HG02970 (cell line): ENCODE measurements at regions not wholly inside any gene's neighbourhood (a gene's known extent, or its start where the extent isn't known, plus 50 kb on each side); places are given as distances from the start of the nearest gene placed in this dataset.

Experiments used
- ATAC-seq: cut with Tn5 transposase; IDR thresholded peaks from one replicate; pipeline ENCODE4 v1.9.1; 2021; ENCODE audit warnings: mild to moderate bottlenecking, moderate library complexity, moderate number of reproducible peaks; ENCODE audit not compliant: unreplicated experiment, low FRiP score

GRCh38 chr18:24560511-24560981 lies 100.1 kb downstream of the HRH4 start:
- ATAC-seq: no peak

- ATAC-seq: no peak
Observed at GRCh38 chr18:24561369-24561965, 101.0 kb downstream of the HRH4 start.

GRCh38 chr18:24567199-24567598 lies 106.8 kb downstream of the HRH4 start:
- no peak for ATAC-seq

- ATAC-seq: no peak
Observed at GRCh38 chr18:24570716-24571115, 110.3 kb downstream of the HRH4 start.

- no peak for ATAC-seq
Observed at GRCh38 chr18:24582771-24583170, 122.3 kb downstream of the HRH4 start.

- no peak for ATAC-seq
Observed at GRCh38 chr18:24584205-24584604, 123.8 kb downstream of the HRH4 start.

GRCh38 chr18:24584813-24585212 lies 124.4 kb downstream of the HRH4 start:
- ATAC-seq: no peak

- no peak for ATAC-seq
Observed at GRCh38 chr18:24585996-24586566, 125.6 kb downstream of the HRH4 start.

- no peak for ATAC-seq
Observed at GRCh38 chr18:24586662-24587360, 126.4 kb downstream of the HRH4 start.

- ATAC-seq: no peak
Observed at GRCh38 chr18:24588440-24588839, 128.0 kb downstream of the HRH4 start.

GRCh38 chr18:24590946-24591345 lies 130.5 kb downstream of the HRH4 start:
- ATAC-seq: no peak

- no peak for ATAC-seq
Observed at GRCh38 chr18:24593401-24593800, 133.0 kb downstream of the HRH4 start.

- ATAC-seq: no peak
Observed at GRCh38 chr18:24593886-24594285, 133.4 kb downstream of the HRH4 start.

- ATAC-seq: no peak
Observed at GRCh38 chr18:24595561-24596031, 135.2 kb downstream of the HRH4 start.

GRCh38 chr18:24600076-24600654 lies 139.7 kb downstream of the HRH4 start:
- no peak for ATAC-seq

GRCh38 chr18:24601585-24601984 lies 141.1 kb downstream of the HRH4 start:
- no peak for ATAC-seq

- no peak for ATAC-seq
Observed at GRCh38 chr18:24602201-24602600, 141.8 kb downstream of the HRH4 start.

GRCh38 chr18:24603151-24603550 lies 142.7 kb downstream of the HRH4 start:
- ATAC-seq: no peak

- ATAC-seq: no peak
Observed at GRCh38 chr18:24605444-24605843, 145.0 kb downstream of the HRH4 start.

- no peak for ATAC-seq
Observed at GRCh38 chr18:24609254-24609653, 148.8 kb downstream of the HRH4 start.

GRCh38 chr18:24611075-24611474 lies 150.6 kb downstream of the HRH4 start:
- no peak for ATAC-seq
